Tibial artery (tissue), 4 donors: ENCODE measurements at regions not wholly inside any gene's neighbourhood (a gene's known extent, or its start where the extent isn't known, plus 50 kb on each side); places are given as distances from the start of the nearest gene placed in this dataset.

Experiments
- DNase-seq, 2 donors: peaks; one replicate each; pipeline ENCODE4 v3.0.0-alpha.2; 2019
- H3K27ac ChIP-seq, 2 donors: fragments of 200-600 bp; sonication (generic) in 1 of 2; 1 replicate in 1 of 2; 2 replicates in 1 of 2; pipeline ENCODE4 v1.5.1; 2018 to 2019; ENCODE audit warnings: mild to moderate bottlenecking in 1 of 2
- H3K27me3 ChIP-seq, 2 donors: fragments of 200-600 bp; sonication (generic) in 1 of 2; one replicate each; pipeline versions ENCODE4 v1.5.1 to v1.6.0; 2016 to 2019
- H3K36me3 ChIP-seq, 3 donors: fragments of 200-600 bp; sonication (generic) in 2 of 3; one replicate each; pipeline ENCODE4 v1.5.1; 2016 to 2019; ENCODE audit warnings: mild to moderate bottlenecking in 2 of 3
- H3K4me1 ChIP-seq, 4 donors: fragments of 200-600 bp; sonication (generic) in 2 of 4; 1 replicate in 3 of 4; 2 replicates in 1 of 4; pipeline ENCODE4 v1.5.1; 2016 to 2019
- H3K4me3 ChIP-seq, 2 donors: fragments of 200-600 bp; sonication (generic) in 1 of 2; 1 replicate in 1 of 2; 2 replicates in 1 of 2; pipeline ENCODE4 v1.5.1; 2018 to 2019; ENCODE audit warnings: mild to moderate bottlenecking in 2 of 2
- H3K9me3 ChIP-seq, 3 donors: fragments of 200-600 bp; sonication (generic) in 1 of 3; one replicate each; pipeline ENCODE4 v1.5.1; 2016 to 2019
- CTCF ChIP-seq, 2 experiments: fragments of 200-600 bp in 1 of 2; fragments of 450-650 bp in 1 of 2; IDR thresholded peaks; one replicate each; pipeline ENCODE4 v1.5.1; 2017 to 2019; ENCODE audit warnings: antibody characterized with exemption in 2 of 2, mild to moderate bottlenecking in 1 of 2, moderate library complexity in 1 of 2
- intact Hi-C: fragments of 100-400 bp; cut with DNase I; formaldehyde crosslinking; loops from one replicate; pipeline ENCODE4 v1.15.0; 2023; ENCODE audit warnings: low total_unique reads

DNA sequence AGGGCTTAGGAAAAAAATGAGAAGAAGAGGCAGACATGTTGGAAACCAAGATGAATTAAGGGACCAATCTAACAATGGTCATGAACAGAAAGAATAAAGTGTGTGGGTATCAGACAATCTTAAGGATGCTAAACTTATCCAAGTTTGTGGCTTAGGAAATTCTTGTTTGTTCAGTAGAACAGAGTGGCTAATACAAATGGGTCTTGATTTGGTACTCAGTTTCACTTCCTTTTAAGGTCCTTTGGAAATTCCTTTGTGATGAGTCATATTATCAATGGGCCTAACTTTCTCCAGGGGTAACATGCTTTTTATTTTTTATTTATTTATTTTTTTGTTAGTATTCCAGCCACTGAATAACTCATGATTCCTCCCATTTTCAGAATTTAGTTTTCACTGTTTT is 1154.7 kb upstream of the FLRT2 start:
- H3K4me1 ChIP-seq, result no peaks in the 10 kb centered on the region
- intact Hi-C loops, result no loop called here
- no peak overlapping the region for H3K4me3 ChIP-seq
- H3K27me3 ChIP-seq, result no peaks in the 10 kb centered on the region
- H3K27ac ChIP-seq, result no peak overlapping the region
- no peaks in the 10 kb centered on the region for H3K36me3 ChIP-seq
- TF ChIP-seq CTCF (IDR thresholded peaks at IDR 0.05), result no peak
- H3K9me3 ChIP-seq, result no peaks in the 10 kb centered on the region
- DNase-seq, result no peak

- no peaks in the 10 kb centered on the region for H3K27me3 ChIP-seq
- H3K4me3 ChIP-seq, result no peak overlapping the region
- no peaks in the 10 kb centered on the region for H3K36me3 ChIP-seq
- no peak overlapping the region for H3K27ac ChIP-seq
- intact Hi-C loops, result no loop called here
- DNase-seq, result no peak
- no peak for TF ChIP-seq CTCF (IDR thresholded peaks at IDR 0.05)
- H3K9me3 ChIP-seq, result no peaks in the 10 kb centered on the region
- no peaks in the 10 kb centered on the region for H3K4me1 ChIP-seq
Observed at GRCh38 chr14:84390010-84390409, 1139.9 kb upstream of the FLRT2 start.

GRCh38 chr14:84397631-84398030 is 1132.3 kb upstream of the FLRT2 start:
- no peak for TF ChIP-seq CTCF (IDR thresholded peaks at IDR 0.05)
- Histone ChIP-seq H3K4me1 (no peaks in the 10 kb centered on the region), H3K4me3 (no peak overlapping the region), H3K36me3 (no peaks in the 10 kb centered on the region), H3K9me3 (no peaks in the 10 kb centered on the region), H3K27ac (no peak overlapping the region), H3K27me3 (no peaks in the 10 kb centered on the region)
- DNase-seq, result no peak
- intact Hi-C loops, result no loop called here

- Histone ChIP-seq H3K27ac (no peak overlapping the region), H3K36me3 (no peaks in the 10 kb centered on the region), H3K27me3 (no peaks in the 10 kb centered on the region), H3K4me1 (no peaks in the 10 kb centered on the region), H3K9me3 (no peaks in the 10 kb centered on the region), H3K4me3 (no peak overlapping the region)
- TF ChIP-seq CTCF (IDR thresholded peaks at IDR 0.05), result no peak
- no peak for DNase-seq
- intact Hi-C loops, result no loop called here
Observed at GRCh38 chr14:84399296-84399910, 1130.5 kb upstream of the FLRT2 start.

- no peaks in the 10 kb centered on the region for H3K4me1 ChIP-seq
Observed at GRCh38 chr14:84401631-84402030, 1128.3 kb upstream of the FLRT2 start.

More at GRCh38 chr14:84401631-84402030, 1128.3 kb upstream of the FLRT2 start:
- no peaks in the 10 kb centered on the region for H3K36me3 ChIP-seq
- no peaks in the 10 kb centered on the region for H3K9me3 ChIP-seq
- no peak for DNase-seq
- intact Hi-C loops, result no loop called here
- no peak for TF ChIP-seq CTCF (IDR thresholded peaks at IDR 0.05)
- H3K27me3 ChIP-seq, result no peaks in the 10 kb centered on the region
- no peak overlapping the region for H3K27ac ChIP-seq
- H3K4me3 ChIP-seq, result no peak overlapping the region
